ENCODE measurements at regions not wholly inside any gene's neighbourhood (a gene's known extent, or its start where the extent isn't known, plus 50 kb on each side); places are given as distances from the start of the nearest gene placed in this dataset.

DNA sequence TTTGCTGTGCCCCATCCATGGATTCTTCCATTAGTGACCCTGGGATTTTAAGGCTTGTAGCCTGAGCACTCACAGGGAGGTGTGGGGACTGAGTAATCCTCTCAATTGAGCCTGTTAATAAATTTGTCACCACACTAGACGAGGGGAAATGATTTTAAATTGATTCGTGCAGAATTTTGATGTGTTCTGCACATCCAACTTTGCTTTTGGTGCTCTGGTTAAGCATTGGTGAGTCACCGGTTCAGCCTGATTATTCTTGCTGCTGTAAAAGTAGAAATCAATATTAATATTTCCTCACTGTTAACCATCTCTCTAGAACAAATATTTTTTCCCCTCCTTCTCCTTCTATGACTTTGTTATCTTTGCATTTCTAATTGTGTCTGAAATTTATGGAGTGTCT is 482.0 kb downstream of the TSN start:
- Histone ChIP-seq H3K4me3 (ENCODE audit: low read depth, low read length) (no peak overlapping the region), H3K27me3 (ENCODE audit: control insufficient read depth, insufficient read depth, low read length) (no peaks in the 10 kb centered on the region), H3K36me3 (ENCODE audit: control insufficient read depth, insufficient read depth, low read length) (no peaks in the 10 kb centered on the region)
- FAIRE-seq = no peak
- DNase-seq (ENCODE audit: low read depth) = no peak
- TF ChIP-seq, protein P1, sequence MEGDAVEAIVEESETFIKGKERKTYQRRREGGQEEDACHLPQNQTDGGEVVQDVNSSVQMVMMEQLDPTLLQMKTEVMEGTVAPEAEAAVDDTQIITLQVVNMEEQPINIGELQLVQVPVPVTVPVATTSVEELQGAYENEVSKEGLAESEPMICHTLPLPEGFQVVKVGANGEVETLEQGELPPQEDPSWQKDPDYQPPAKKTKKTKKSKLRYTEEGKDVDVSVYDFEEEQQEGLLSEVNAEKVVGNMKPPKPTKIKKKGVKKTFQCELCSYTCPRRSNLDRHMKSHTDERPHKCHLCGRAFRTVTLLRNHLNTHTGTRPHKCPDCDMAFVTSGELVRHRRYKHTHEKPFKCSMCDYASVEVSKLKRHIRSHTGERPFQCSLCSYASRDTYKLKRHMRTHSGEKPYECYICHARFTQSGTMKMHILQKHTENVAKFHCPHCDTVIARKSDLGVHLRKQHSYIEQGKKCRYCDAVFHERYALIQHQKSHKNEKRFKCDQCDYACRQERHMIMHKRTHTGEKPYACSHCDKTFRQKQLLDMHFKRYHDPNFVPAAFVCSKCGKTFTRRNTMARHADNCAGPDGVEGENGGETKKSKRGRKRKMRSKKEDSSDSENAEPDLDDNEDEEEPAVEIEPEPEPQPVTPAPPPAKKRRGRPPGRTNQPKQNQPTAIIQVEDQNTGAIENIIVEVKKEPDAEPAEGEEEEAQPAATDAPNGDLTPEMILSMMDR (IDR thresholded peaks at IDR 0.05; ENCODE audit: insufficient read depth, low read length, severe bottlenecking) = no peak

DNA sequence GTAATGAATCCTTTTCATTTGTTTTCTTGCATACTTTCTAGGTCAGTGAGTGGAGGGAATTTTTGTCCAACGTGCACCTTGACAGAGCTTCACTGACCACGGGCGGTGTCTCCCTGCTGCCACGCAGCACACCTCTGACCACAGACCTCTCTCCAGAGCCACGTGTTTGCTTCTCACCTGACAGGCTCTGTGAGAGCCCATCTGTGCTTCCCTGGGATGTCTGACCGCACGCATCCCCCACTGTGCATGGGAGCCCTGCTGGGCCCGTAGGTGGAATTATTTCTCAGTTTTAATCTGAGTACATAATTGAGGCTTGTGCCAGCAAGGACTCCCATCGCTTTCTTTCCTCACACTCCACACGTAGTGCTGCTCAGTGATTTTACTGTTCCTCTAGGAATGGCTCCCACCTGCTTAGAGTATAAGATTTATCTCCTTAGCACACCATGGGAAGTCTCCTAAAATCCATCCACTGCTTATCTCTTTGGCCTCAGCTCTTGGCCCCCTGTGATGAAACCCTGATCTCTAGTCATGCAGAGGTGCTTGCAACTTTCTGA is 482.6 kb downstream of the TSN start:
- no peak for FAIRE-seq
- Histone ChIP-seq H3K27me3 (ENCODE audit: control insufficient read depth, insufficient read depth, low read length) (no peaks in the 10 kb centered on the region), H3K36me3 (ENCODE audit: control insufficient read depth, insufficient read depth, low read length) (no peaks in the 10 kb centered on the region), H3K4me3 (ENCODE audit: low read depth, low read length) (no peak overlapping the region)
- TF ChIP-seq, protein P1 (IDR thresholded peaks at IDR 0.05; ENCODE audit: insufficient read depth, low read length, severe bottlenecking) = no peak
- DNase-seq (ENCODE audit: low read depth) = no peak

DNA sequence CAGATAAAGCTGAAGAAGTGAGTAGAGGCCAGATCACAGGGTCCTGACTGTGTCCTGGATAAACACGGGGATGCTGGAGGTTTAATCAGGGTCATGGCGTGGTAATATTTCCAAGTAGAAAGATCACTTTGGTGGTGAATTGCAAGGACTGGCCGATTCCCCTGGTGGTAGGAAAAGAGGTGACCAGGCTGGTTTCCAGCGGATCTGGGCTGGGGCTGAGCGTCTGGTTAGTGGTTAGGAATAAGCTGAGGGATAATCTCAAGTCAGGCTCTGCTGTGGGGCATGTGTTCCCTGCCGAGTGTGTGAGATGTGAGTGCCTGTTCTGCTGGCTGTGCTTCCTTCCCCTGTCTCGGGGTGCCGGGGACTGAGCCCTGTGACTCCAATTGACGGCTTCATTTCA is 484.0 kb downstream of the TSN start:
- peak; percentile 60 for FAIRE-seq
- DNase-seq (ENCODE audit: low read depth) = no peak
- H3K4me3 ChIP-seq (ENCODE audit: low read depth, low read length) = no peak overlapping the region
- no peaks in the 10 kb centered on the region for H3K36me3 ChIP-seq (ENCODE audit: control insufficient read depth, insufficient read depth, low read length)
- no peaks in the 10 kb centered on the region for H3K27me3 ChIP-seq (ENCODE audit: control insufficient read depth, insufficient read depth, low read length)
- TF ChIP-seq, protein P1 (IDR thresholded peaks at IDR 0.05; ENCODE audit: insufficient read depth, low read length, severe bottlenecking) = no peak

DNA sequence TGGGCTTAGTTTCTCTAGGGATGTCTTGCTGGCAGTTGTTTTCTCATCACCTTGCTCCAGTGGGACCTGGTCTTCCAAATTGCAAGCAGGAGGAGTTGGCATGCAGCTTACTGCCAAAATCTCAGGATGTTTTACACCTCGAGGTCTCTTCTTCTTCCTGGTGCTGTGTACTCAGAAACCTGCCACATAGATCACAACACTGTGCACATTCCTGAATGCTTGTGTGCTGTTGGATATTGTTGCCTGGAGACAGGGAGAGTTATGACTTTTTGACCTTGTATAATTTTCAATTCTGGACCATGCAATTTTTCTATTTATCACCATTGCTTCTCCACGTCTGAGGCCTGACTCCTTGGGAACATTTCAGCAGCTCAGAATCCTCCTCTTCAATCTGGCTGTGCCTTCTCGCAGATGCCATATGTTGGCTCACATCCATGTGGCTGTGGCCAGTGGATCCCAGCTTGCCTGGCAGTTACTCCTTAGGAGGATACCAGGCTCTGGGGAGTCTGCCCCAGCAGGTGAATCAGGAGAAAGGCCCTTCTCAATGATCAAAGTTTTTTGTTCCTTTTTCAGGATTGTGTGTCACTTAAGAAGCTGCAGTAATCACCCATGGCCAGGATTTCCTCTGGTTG is 489.3 kb downstream of the TSN start:
- TF ChIP-seq, protein P1 (IDR thresholded peaks at IDR 0.05; ENCODE audit: insufficient read depth, low read length, severe bottlenecking) = no peak
- Histone ChIP-seq H3K27me3 (ENCODE audit: control insufficient read depth, insufficient read depth, low read length) (no peaks in the 10 kb centered on the region), H3K4me3 (ENCODE audit: low read depth, low read length) (no peak overlapping the region), H3K36me3 (ENCODE audit: control insufficient read depth, insufficient read depth, low read length) (no peaks in the 10 kb centered on the region)
- no peak for DNase-seq (ENCODE audit: low read depth)
- FAIRE-seq = no peak

DNA sequence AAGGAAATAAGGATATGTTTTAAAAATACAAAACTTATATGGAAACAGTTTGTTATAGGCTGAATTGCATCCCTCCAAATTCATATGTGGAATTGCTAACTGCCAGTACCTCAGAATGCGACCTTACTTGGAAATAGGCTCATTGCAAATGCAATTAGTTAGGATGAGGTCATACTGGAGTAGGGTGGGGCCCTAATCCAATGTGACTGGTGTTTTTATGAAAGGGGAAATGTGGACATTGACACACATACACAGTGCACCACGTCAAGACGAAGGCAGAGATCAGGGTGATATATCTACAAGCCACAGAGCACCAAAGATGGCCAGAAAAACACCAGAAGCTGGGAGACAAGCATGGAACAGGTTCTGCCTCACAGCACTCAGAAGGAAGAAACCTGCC is 494.2 kb downstream of the TSN start:
- Histone ChIP-seq H3K4me3 (ENCODE audit: low read depth, low read length) (no peak overlapping the region), H3K36me3 (ENCODE audit: control insufficient read depth, insufficient read depth, low read length) (no peaks in the 10 kb centered on the region), H3K27me3 (ENCODE audit: control insufficient read depth, insufficient read depth, low read length) (no peaks in the 10 kb centered on the region)
- TF ChIP-seq, protein P1 (IDR thresholded peaks at IDR 0.05; ENCODE audit: insufficient read depth, low read length, severe bottlenecking) = no peak
- DNase-seq (ENCODE audit: low read depth) (no peak), FAIRE-seq (no peak)

DNA sequence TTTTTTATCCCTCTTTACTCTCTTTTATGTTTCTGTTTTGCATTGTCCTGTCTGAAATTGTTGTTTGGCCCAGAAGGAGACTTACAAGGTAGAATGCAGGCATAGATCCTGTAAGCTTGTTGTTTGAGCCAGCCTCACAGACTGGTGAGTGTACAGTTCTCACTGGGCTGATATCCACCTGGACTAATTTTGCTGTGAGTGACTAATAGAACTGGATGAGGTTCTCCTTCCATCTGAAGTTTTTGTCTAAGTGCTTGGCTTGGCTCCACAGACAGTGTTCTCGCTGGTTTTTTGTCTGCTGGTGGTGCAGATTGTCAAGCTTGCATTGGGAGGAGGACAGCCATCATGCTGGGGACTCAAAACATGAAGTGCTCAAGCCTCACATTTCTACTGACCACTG is 495.7 kb downstream of the TSN start:
- TF ChIP-seq, protein P1 (IDR thresholded peaks at IDR 0.05; ENCODE audit: insufficient read depth, low read length, severe bottlenecking) = no peak
- no peak overlapping the region for H3K4me3 ChIP-seq (ENCODE audit: low read depth, low read length)
- H3K36me3 ChIP-seq (ENCODE audit: control insufficient read depth, insufficient read depth, low read length) = no peaks in the 10 kb centered on the region
- no peaks in the 10 kb centered on the region for H3K27me3 ChIP-seq (ENCODE audit: control insufficient read depth, insufficient read depth, low read length)
- FAIRE-seq (no peak), DNase-seq (ENCODE audit: low read depth) (peak; percentile 13)

Measured in bronchial epithelial cell (primary cell).